Transverse colon (tissue), 4 donors: ENCODE measurements at regions not wholly inside any gene's neighbourhood (a gene's known extent, or its start where the extent isn't known, plus 50 kb on each side); places are given as distances from the start of the nearest gene placed in this dataset.

ENCODE experiments used
- DNase-seq: peaks from one replicate; pipeline ENCODE4 v3.0.0-alpha.2; 2019
- H3K27ac ChIP-seq, 4 donors: fragments of 200-600 bp; sonication (generic); 2 replicates each; pipeline ENCODE4 v1.5.1; 2016 to 2018; ENCODE audit warnings: inconsistent platforms in 4 of 4
- H3K27me3 ChIP-seq: fragments of 200-600 bp; sonication (generic); 2 replicates; pipeline ENCODE4 v1.5.1; 2017; ENCODE audit warnings: inconsistent platforms
- H3K36me3 ChIP-seq, 4 donors: fragments of 200-600 bp; sonication (generic); 2 replicates each; pipeline ENCODE4 v1.5.1; 2017 to 2019; ENCODE audit warnings: inconsistent platforms in 4 of 4
- H3K4me1 ChIP-seq, 4 donors: fragments of 200-600 bp; sonication (generic); 2 replicates each; pipeline ENCODE4 v1.5.1; 2017 to 2020; ENCODE audit warnings: inconsistent platforms in 4 of 4
- H3K4me3 ChIP-seq, 4 donors: fragments of 200-600 bp; sonication (generic); 1 replicate in 1 of 4; 2 replicates in 3 of 4; pipeline versions ENCODE4 v1.5.1 to v1.6.1; 2017 to 2019; ENCODE audit warnings: inconsistent platforms in 4 of 4
- H3K9me3 ChIP-seq, 2 donors: fragments of 200-600 bp; sonication (generic); 2 replicates each; pipeline ENCODE4 v1.5.1; 2017 to 2019; ENCODE audit warnings: inconsistent platforms in 2 of 2
- CTCF ChIP-seq, 5 experiments: fragments of 200-600 bp in 3 of 5; fragments of 450-650 bp in 2 of 5; sonication (generic) in 3 of 5; IDR thresholded peaks; 1 replicate in 2 of 5; 2 replicates in 3 of 5; pipeline ENCODE4 v1.5.1; 2016 to 2017; ENCODE audit warnings: antibody characterized with exemption in 5 of 5, inconsistent platforms in 3 of 5, mild to moderate bottlenecking in 2 of 5, moderate library complexity in 1 of 5
- EP300 ChIP-seq: sonication (generic); formaldehyde crosslinking; IDR thresholded peaks from one replicate; pipeline ENCODE4 v1.6.1; 2017; ENCODE audit warnings: antibody characterized with exemption, low read depth
- POLR2A ChIP-seq: fragments of 450-650 bp; IDR thresholded peaks from one replicate; pipeline ENCODE4 v1.6.1; 2016; ENCODE audit warnings: antibody characterized with exemption, mild to moderate bottlenecking, moderate library complexity
- POLR2AphosphoS5 ChIP-seq, 3 donors: sonication (generic); formaldehyde crosslinking; IDR thresholded peaks; one replicate each; pipeline ENCODE4 v1.6.1; 2016; ENCODE audit warnings: antibody characterized with exemption in 3 of 3
- WGBS, 2 donors: methylation state at CpG; one replicate each; pipeline ENCODE4 v1.1.5; 2018; ENCODE audit warnings: low coverage in 1 of 2; 5-methylcytosine and 5-hydroxymethylcytosine counted together
- in situ Hi-C, 4 donors: fragments of 200-750 bp; cut with MboI; loops; one replicate each; pipeline versions ENCODE4 v1.15.0 to v1.15.1; 2017; ENCODE audit warnings: low sequenced_read_pairs in 3 of 4, low pct_ligation_motif_present in 1 of 4, low pct_unique_long_range_greater_than_20kb in 1 of 4
- intact Hi-C: fragments of 100-400 bp; cut with DNase I; formaldehyde crosslinking; loops from one replicate; pipeline ENCODE4 v1.15.1; 2023; ENCODE audit warnings: low total_unique reads

DNA sequence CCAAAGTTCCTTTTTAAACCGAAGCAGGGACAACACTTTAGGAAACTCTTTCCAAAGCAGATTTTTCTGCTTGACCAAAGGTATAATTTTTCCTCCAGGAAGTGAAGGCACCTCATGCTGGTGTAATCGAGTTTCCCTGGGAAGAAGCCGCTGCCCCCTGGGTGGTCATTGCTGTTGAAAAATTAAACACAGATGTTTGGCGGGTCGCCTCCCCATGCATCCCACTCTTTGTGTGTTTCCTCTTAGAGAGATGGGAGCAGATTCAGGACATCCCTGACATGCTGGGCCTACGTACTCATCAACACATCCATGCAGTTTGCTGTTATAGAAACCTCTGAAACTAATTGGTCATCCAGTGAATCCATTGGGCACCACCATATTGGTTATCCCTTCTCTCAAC, 179.2 kb upstream of the HCCS start:
- H3K9me3 ChIP-seq, result no peaks in the 10 kb centered on the region
- in situ Hi-C loops (no loop called here), intact Hi-C loops (no loop called here)
- TF ChIP-seq EP300 (no peak), CTCF (IDR thresholded peaks at IDR 0.05) (no peak), POLR2A (no peak), POLR2AphosphoS5 (IDR thresholded peaks at IDR 0.05) (no peak)
- WGBS, 2 donors, result 74% methylated on average over 6 of the region's 6 CpGs; no CpG with 5 or more reads in 1 of the 2 donors
- no peaks in the 10 kb centered on the region for H3K36me3 ChIP-seq
- H3K4me1 ChIP-seq, result no peaks in the 10 kb centered on the region
- no peak overlapping the region for H3K27ac ChIP-seq
- no peak overlapping the region for H3K4me3 ChIP-seq
- no peak for DNase-seq
- H3K27me3 ChIP-seq, result no peaks in the 10 kb centered on the region

GRCh38 chrX:10932842-10933440, 178.2 kb upstream of the HCCS start:
- Histone ChIP-seq H3K27ac (no peak overlapping the region), H3K36me3 (no peaks in the 10 kb centered on the region), H3K27me3 (no peaks in the 10 kb centered on the region), H3K4me1 (no peaks in the 10 kb centered on the region), H3K4me3 (no peak overlapping the region), H3K9me3 (no peaks in the 10 kb centered on the region)
- no peak for DNase-seq
- 40 to 68% methylated on average over 1 to 2 of the region's 2 CpGs for WGBS, 2 donors
- TF ChIP-seq POLR2A (no peak), EP300 (no peak), POLR2AphosphoS5 (IDR thresholded peaks at IDR 0.05) (no peak), CTCF (IDR thresholded peaks at IDR 0.05) (no peak)
- in situ Hi-C loops (no loop called here), intact Hi-C loops (no loop called here)

- 77 to 100% methylated on average over 2 to 3 of the region's 3 CpGs for WGBS, 2 donors
- no peaks in the 10 kb centered on the region for H3K36me3 ChIP-seq
- H3K4me1 ChIP-seq, result no peaks in the 10 kb centered on the region
- intact Hi-C loops (no loop called here), in situ Hi-C loops (no loop called here)
- no peaks in the 10 kb centered on the region for H3K27me3 ChIP-seq
- no peak for DNase-seq
- no peaks in the 10 kb centered on the region for H3K9me3 ChIP-seq
- H3K4me3 ChIP-seq, result no peak overlapping the region
- TF ChIP-seq POLR2A (no peak), EP300 (no peak), POLR2AphosphoS5 (IDR thresholded peaks at IDR 0.05) (no peak), CTCF (IDR thresholded peaks at IDR 0.05) (no peak)
- H3K27ac ChIP-seq, result no peak overlapping the region
Observed at GRCh38 chrX:10935501-10935900, 175.6 kb upstream of the HCCS start.

- Histone ChIP-seq H3K27me3 (no peaks in the 10 kb centered on the region), H3K36me3 (no peaks in the 10 kb centered on the region), H3K4me1 (no peaks in the 10 kb centered on the region), H3K9me3 (no peaks in the 10 kb centered on the region), H3K27ac (no peak overlapping the region), H3K4me3 (no peak overlapping the region)
- no peak for DNase-seq
- TF ChIP-seq CTCF (IDR thresholded peaks at IDR 0.05) (no peak), POLR2AphosphoS5 (IDR thresholded peaks at IDR 0.05) (no peak)
- in situ Hi-C loops (no loop called here), intact Hi-C loops (no loop called here)
Observed at GRCh38 chrX:10936976-10937375, 174.2 kb upstream of the HCCS start.
